ENCODE measurements at regions not wholly inside any gene's neighbourhood (a gene's known extent, or its start where the extent isn't known, plus 50 kb on each side); places are given as distances from the start of the nearest gene placed in this dataset.

DNA sequence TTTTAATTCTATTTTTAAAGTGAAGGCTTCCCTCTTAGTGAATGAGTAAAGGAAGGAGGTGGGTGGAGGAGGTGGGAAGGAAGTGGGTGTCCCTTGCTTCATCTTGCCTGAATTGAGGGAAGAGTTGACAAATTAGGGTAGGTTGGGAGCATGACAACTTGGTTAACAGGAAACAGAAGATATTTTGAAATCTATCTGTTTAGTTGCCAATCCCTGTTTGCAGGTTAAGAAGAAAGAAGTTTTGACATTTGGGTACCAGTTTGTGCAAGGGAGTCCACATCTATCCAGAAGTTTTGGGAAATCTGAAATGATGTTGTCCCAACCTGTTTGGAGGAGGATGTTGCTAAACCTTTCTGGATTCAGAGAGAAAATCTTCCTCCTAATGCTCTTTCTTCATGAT lies 204.1 kb upstream of the SUCLG2 start:
- TF ChIP-seq, protein P1, sequence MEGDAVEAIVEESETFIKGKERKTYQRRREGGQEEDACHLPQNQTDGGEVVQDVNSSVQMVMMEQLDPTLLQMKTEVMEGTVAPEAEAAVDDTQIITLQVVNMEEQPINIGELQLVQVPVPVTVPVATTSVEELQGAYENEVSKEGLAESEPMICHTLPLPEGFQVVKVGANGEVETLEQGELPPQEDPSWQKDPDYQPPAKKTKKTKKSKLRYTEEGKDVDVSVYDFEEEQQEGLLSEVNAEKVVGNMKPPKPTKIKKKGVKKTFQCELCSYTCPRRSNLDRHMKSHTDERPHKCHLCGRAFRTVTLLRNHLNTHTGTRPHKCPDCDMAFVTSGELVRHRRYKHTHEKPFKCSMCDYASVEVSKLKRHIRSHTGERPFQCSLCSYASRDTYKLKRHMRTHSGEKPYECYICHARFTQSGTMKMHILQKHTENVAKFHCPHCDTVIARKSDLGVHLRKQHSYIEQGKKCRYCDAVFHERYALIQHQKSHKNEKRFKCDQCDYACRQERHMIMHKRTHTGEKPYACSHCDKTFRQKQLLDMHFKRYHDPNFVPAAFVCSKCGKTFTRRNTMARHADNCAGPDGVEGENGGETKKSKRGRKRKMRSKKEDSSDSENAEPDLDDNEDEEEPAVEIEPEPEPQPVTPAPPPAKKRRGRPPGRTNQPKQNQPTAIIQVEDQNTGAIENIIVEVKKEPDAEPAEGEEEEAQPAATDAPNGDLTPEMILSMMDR (IDR thresholded peaks at IDR 0.05; ENCODE audit: extremely low read depth in 1 of 2, insufficient read depth in 1 of 2, low read depth in 1 of 2, low read length in 2 of 2), result no peak
- TF ChIP-seq POLR2A (IDR thresholded peaks at IDR 0.05; ENCODE audit: low read depth, low read length), result no peak
- TF ChIP-seq POLR2AphosphoS5 (IDR thresholded peaks at IDR 0.05; ENCODE audit: insufficient read depth, low read depth, low read length), result no peak
- TF ChIP-seq EZH2 (IDR thresholded peaks at IDR 0.05; ENCODE audit: borderline replicate concordance, low read depth, low read length, severe bottlenecking), result no peak
- TF ChIP-seq, protein P2, sequence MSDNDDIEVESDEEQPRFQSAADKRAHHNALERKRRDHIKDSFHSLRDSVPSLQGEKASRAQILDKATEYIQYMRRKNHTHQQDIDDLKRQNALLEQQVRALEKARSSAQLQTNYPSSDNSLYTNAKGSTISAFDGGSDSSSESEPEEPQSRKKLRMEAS (IDR thresholded peaks at IDR 0.05; ENCODE audit: insufficient read depth, insufficient read length), result no peak
- no peak for TF ChIP-seq FOS (IDR thresholded peaks at IDR 0.05; ENCODE audit: borderline replicate concordance, insufficient read depth, low read length)

Measured in endothelial cell of umbilical vein (primary cell).